Activated gamma-delta T cell treated with anti-CD3 and anti-CD28 coated beads, Interleukin-2, amount 50 U/mL, for 16 hours (primary cell): ENCODE measurements at regions not wholly inside any gene's neighbourhood (a gene's known extent, or its start where the extent isn't known, plus 50 kb on each side); places are given as distances from the start of the nearest gene placed in this dataset.
"Not testable (repeated sequence)": the region's sequence is repeated elsewhere in the genome, so short reads cannot be mapped to it uniquely, and the experiment has no call there.

Experiments used
- DNase-seq: peaks from one replicate; pipeline ENCODE4 v3.0.0-alpha.2; 2020; ENCODE audit warnings: low read depth

DNA sequence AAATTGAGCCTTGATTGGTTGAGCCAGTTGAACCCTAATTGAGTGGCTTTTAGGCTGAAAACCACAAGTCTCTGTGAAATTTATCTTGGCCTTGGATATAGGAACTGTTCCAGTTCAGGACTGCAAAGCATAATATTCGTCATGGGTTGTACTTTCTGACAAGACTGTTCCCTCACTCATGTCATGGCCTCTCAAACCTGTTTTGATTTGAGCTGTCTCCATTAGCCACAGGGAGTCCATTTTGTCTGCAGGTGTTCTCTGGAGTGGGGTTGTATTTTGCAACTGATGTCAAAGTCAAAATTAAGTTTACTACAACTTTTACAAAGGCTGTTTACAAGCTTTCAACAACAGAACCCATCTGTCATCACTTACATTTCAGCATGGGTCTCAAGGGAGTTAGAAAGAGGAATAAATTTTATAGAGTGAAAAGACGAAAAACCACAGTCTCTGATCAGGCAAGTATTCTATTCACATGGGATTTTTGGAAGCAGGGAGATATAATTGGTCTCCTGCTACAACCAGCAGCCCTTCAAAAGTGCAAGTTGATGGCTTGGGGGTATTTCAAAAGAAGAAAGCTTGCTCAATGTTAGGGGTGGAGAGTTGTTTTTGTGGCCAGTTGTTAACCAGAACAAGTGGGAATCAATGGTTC is 1716.3 kb downstream of the C4orf33 start:
- DNase-seq, result no peak

DNA sequence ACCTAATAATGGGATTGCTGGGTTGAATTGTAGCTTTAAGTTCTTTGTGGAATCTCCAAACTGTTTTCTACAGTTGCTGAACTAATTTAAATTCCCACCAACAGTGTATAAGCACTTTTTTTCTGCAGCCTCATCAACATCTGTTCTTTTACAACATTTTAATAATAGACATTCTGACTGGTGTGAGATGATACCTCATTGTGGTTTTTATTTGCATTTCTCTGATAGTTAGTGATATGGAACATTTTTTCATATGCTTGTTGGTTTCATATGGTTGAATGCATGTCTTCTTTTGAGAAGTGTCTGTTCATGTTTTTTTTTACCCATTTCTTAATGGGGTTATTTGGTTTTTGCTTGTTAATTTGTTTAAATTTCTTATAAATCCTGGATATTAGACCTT is 1718.9 kb downstream of the C4orf33 start:
- no peak for DNase-seq

DNA sequence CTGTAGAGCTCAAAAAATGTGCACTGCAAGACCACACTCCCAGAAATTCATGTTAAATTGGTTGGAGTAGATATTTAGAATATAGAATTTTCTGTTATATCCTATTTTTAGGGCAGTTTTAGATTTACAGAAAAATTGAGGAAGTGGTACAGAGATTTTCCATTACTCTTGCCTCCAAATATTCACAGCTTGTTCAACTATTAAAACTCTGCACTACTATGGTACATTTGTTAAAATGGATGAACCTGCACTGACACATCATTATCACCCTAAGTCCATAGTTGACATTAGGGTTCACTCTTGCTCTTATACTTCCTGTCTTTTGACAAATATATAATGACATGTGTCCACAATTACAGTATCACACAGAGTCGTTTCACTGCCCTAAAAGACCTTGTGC is 1724.5 kb downstream of the C4orf33 start:
- no peak for DNase-seq

DNA sequence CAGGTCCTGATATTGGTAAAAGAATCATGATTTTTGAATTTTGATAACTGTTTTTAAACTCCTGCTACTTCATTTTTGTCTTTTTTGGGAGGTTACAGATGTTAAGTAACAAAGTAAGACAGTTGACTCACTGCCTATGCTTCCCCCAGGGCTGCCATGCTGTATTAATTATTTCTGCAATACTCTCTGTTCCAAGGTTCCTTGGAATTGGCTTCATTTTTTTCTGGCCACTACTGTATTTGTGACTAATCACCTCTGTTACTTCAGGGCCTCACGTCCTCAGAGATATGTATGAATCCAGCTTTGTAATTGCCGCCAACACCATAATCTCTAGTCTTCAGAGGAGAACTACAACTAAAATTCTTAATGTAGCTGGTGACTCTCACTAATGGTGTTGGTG is 1729.3 kb downstream of the C4orf33 start:
- DNase-seq, result no peak

DNA sequence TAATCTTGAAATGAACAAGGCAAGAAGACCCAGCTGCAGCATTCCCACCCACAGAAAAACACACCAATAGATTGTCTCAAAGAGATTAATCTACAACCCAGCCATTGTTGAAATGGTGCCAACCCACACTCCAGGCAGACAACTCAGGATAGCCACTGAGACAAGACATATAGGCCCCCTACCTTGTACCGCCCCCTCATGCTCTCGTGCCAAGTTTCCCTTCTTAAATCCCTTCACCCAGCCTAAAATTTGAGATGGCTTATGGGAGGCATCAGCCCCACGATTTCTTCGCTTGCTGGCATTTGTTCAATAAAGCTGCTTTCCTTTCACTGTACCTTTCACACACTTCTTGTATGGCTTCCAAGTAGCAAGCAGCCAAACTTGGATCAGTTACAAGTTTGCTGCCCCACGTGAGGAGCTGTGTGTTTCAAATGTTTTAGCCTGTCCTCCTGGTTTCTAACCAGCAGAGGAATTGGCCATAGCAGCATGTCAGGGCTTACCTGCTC is 1754.1 kb downstream of the C4orf33 start:
- no peak for DNase-seq

DNA sequence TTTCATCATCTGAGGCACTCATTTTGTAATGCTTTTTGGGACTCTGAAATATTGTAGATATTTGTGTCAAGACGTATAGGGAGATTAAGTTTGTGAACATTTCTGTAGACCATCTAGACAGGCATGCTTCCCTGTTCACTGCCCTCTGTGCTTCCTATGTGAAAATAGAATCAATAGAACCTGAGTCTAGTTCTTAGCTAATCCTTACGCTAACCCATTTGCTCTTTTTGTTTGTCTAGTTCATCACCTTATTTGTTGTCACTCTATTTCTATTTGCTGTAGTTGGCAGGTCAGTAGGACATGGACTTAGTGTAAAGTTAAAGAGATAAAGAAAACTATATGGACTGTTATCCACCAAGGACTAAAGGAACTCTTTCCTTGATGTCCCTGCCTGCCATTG is 1755.2 kb downstream of the C4orf33 start:
- no peak for DNase-seq

DNA sequence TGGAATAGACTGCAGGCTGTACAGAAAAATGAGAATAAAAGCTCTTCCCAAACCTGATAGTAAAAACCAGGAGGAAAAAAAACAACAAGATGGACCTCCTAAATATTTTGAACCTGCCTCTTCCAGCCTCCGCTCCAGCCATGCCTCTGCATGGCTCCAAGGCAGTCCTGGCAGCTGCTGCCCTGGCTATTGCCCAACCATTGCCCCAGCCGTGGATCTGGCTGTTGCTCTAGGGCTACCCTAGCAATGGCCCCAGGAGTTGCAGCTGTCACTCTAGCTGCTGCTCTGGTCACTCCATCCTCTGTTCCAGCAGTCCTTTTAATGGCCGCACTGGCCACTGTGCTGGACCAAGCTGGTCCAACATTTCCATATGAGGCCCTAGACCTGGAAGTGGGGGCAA is 1756.0 kb downstream of the C4orf33 start:
- no peak for DNase-seq

DNA sequence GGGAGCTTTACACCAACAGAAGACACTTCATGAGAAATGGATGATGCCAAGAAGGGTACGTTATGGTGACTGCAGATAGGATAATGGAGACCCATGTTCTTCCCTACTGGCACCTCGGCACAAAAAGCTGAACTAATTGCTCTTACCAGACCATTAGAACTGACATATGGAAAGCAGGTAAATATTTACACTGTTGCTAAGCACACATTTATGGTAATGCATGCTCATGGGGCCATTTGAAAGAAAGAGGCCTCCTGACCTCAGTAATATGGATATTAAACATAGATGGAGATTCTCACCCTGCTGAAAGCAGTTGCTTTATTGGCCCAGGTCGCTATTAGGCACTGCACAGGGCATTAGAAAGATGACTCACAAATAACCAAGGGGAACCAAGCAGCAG is 1759.6 kb downstream of the C4orf33 start:
- no peak for DNase-seq

DNA sequence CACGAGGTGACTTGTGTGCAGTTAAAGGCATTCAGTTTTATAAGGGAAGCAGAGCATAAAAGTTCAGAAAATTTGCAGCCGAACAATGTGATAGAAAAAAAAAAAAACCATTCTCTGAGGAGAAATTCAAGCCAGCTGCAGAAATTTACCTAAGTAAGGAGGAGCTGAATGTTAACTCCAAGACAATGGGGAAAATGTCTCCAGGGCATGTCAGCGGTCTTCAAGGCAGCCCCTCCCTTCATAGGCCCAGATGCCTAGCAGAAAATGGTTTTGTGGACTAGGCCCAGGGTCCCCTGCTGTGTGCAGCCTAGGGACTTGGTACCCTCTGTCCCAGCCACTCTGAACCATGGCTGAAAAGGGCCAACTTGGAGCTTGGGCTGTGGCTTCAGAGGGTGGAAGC is 1764.0 kb downstream of the C4orf33 start:
- DNase-seq, result no peak

DNA sequence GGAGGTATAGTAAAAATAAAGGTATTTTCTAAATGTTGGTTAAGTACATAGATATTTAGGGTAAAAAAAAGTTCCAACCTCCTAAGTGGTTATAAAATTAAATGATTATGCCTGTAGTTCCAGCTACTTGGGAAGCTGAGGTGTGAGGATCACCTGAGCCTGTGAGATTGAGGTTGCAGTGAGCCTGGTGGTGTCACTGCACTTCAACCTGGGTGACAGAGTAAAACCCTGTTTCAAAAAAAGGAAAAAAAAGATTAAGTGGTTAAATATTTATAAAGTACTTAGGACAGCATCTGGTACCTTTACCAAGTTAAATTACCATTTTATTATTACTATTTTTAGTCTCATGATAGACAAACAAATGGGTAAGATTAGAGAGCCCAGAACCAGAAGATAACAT is 1801.0 kb downstream of the C4orf33 start:
- no peak for DNase-seq

DNA sequence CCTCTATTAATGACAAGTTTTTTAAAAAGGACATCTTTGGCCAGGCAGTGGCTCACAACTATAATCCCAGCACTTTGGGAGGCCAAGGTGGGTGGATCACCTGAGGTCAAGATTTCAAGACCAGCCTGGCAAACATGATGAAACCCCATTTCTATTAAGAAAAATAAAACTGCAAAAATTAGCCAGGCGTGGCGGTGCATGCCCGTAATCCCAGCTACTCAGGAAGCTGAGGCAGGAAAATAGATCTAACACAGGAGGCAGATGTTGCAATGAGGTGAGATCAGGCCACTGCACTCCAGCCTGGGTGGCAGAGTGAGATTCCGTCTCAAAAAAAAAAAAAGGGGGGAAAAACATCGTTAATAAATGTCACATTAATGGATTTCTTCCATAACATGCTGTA is 1805.4 kb downstream of the C4orf33 start:
- DNase-seq, result no peak

DNA sequence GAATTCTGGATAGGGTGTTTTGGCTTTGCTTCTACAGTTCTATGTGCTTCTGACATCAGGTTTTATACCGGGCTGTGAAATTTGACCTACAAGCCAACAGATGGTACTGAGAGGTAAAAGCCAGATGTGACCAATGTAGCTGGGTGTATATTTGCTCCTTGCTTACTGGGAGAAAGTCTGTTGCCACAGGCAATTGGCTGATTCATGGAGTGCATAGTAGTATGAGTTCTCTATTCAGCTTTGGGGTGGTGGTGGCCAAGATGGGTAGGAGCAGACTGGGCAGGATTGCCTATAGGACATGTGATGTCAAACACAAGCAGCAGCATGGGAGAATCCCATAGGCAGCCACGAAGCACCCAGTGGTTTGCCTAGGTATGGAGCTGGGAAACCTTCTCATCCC is 1827.0 kb downstream of the C4orf33 start:
- DNase-seq, result no peak

DNA sequence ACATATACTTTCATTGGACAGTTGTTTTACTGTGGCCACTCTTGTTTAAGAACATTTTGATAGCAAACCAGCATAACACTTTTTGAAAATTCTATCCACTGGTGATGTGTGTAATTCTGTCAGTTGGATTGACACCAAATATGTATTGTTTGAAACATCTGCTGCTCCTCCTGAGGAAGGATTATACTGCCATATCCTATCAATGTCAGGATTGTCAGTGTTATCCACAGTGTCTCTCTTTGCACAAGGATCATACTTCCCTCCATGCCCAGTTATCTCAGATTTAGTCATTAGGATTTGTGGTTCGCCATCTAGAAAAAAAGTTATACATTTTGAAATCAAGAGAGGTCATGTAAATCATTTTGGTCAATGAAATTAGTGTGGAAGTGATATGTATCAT is 1859.6 kb downstream of the C4orf33 start:
- no peak for DNase-seq

DNA sequence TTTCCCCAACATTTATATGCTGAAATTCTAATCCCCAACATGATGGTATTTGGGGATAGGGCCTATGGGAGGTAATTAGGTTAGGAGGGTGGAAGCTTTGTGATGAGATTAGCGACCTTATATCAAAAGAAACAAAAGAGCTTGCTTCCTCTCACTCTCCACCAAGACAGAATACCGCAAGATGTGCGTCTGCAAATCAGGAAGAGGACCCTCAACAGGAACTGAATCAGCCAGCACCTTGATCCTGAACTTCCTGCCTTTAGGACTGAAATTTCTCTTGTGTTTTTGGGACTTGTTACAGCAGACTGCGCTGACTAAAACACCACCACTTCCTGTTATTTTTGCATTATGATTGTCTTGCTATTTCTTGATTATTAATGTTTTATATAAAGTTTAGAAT is 1889.4 kb downstream of the C4orf33 start:
- no peak for DNase-seq

DNA sequence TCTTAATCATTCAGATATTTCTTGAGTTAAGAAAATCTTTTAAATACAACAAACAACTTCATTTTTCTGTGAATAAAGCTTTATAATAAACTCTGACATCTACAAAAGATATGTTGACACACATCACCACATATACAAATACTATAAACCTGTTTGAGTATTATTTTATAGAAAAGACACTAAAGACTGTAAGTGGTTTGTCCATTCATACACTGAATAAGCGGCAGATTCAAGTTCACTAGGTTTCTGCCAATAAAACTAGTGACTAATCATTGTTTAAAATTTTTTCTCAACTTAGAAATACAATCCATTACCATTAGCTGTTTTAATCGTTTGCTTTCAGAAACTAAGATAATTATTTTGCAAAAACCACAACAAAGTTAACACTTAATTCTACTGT is 1900.0 kb downstream of the C4orf33 start:
- DNase-seq, result no peak

DNA sequence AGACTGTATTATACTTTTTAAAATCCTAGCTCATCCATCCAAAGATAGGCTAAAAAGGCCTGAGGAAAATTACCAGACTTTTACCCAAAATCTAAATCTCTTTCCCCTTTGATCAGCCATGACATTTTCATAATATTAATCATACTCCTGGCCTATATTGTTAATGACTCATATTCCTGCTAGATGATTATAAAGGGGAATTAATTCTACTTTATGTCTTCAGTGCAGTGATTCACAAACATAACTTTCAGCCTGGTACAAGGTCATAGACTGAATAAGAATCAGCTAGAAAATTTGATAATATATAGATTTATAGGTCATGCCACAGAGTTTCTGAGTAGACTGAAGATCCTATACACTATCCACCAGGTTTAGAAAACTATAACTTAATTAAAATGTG is 1905.4 kb downstream of the C4orf33 start:
- DNase-seq, result no peak

DNA sequence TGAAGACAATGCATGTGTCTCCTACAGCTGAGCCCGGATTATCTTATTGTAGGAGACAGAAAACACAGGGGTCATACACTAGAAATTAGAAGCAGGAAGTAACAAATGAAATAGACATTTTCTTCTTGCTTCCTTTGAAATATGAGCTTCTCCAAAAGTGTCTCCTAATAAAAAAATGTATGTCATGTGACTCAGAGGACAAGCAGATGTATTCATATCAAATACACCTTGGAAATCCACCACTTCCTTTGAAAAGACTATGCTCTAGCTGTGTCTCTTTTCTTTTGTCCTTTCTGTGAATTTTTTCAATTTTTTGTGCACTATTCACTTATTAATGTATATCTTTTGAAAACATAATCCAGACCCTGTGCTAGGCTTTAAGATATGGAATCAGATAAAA is 1906.2 kb downstream of the C4orf33 start:
- DNase-seq, result no peak

DNA sequence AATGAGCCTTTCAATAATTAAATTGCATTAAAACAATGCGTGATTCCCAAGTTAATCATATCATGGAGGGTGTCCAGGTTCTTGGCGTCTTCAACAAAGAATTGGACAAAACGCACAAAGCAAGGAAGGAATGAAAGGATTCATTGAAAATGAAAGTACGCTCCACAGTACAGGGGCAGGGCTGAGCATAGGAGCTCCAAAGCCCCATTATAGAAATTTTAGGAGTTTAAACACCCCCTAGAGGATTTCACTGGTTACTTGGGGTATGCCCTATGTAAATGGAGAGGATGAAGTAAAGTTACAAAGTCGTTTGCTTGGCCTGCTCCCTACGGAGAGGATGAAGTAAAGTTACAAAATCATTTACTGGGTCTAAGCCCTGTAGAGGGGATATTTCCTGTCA is 1910.4 kb downstream of the C4orf33 start:
- DNase-seq, result no peak

DNA sequence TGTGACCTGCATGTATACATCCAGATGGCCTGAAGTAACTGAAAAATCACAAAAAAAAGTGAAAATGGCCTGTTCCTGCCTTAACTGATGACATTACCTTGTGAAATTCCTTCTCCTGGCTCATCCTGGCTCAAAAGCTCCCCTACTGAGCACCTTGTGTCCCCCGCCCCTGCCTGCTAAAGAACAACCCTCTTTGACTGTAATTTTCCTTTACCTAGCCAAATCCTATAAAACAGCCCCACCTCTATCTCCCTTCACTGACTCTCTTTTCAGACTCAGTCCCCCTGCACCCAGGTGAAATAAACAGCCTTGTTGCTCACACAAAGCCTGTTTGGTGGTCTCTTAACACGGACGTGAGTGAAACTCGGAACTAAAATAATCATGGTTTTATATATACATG is 1916.0 kb downstream of the C4orf33 start:
- not testable (repeated sequence) for DNase-seq

DNA sequence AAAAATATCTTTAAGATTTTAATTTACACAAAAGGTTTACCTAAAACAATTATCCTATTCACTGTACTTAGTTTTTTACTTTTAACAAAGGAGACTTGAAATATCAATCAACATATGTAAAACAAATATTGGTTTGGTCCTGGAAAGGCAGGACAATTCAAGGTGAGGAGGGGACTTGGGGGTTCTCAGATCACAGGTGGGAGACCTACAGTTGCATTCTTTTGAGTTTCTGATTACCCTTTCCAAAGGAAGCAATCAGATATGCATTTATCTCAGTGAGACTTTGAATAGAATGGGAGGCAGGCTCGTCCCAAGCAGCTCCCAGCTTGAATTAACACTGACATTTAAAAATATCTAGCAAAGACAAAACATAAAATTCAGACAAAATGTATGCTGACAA is 1917.3 kb downstream of the C4orf33 start:
- DNase-seq, result no peak

DNA sequence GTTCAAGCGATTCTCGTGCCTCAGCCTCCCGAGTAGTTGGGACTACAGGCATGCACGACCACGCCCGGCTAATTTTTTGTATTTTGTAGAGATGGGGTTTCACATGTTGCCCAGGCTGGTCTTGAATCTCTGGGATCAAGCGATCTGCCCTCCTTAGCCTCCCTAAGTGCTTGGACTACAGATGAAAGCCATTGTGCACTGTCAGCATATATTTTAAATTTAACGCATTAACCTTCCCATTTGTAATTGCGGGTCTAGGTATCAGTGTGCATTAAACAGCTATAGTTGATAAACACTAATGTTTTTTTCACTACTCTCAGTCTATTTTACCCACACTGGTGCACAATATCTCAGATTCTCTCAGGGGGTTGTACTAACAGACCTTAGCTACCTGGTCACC is 1930.8 kb downstream of the C4orf33 start:
- no peak for DNase-seq

DNA sequence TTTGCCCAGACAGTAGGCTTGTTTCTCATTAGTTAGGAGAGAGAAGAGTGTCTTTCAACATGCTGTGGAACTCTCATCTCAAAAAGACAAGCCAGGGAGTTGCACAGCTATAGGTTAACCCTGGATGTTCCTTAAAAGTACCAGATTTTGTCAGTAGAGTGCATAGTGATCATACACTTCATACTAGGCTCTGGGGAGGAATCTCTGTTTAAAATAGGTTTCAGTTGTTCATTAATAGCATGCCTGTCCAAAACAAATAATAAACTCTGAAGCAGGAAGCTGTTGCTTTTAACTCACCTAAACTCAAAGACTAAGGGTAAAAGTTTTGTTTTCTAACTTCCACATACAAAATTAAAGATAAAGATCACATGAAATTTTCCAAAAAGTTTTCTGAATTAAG is 1948.4 kb downstream of the C4orf33 start:
- DNase-seq, result no peak

DNA sequence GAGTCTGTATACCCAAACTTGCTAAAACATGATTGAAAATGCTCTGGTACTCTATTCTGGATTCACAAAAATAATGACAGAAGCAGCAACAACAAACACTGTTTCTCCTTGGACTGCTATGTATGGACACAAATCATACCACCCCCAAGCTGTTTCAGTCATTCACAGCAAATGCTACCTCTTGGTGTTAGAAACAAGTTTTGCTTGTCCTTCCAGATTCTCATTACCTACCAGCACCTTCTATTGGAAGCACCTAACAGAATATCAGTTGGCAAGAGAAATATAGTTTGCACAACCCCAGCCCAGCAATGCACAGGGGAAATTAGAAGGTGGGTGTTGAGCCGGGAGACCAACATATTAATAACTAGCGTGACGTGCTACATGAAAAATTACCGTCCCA is 1950.9 kb downstream of the C4orf33 start:
- no peak for DNase-seq

DNA sequence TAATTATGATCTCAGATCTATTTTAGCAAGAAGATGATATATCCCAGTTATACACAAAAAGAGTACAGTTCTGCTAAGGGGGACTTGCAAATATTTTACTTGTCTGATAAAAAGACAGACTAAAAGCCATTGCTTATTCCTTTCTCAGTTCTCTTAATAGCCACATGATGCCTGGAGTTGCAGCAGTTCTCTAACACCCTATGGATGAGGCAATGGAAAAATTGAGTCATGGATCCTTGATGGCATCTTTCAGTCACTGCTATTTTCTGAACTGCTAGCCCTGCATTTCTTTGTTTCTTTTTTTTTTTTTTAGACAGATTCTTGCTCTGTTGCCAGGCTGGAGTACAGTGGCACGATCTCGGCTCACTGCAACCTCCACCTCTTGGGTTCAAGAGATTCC is 1956.7 kb downstream of the C4orf33 start:
- no peak for DNase-seq
